Mammary epithelial cell (primary cell): ENCODE measurements at regions not wholly inside any gene's neighbourhood (a gene's known extent, or its start where the extent isn't known, plus 50 kb on each side); places are given as distances from the start of the nearest gene placed in this dataset.

Source experiments
- CTCF ChIP-seq, 2 donors: IDR thresholded peaks in 1 of 2; conservative IDR thresholded peaks in 1 of 2; 2 replicates each; pipeline ENCODE4 v1.5.1; 2011 to 2012; ENCODE audit warnings: inconsistent platforms in 2 of 2, low read length in 2 of 2, mild to moderate bottlenecking in 2 of 2, control low read depth in 1 of 2, low read depth in 1 of 2; ENCODE audit not compliant: insufficient read depth in 1 of 2; ENCODE audit errors: extremely low read depth in 1 of 2
- EZH2 ChIP-seq: IDR thresholded peaks from 2 replicates; pipeline ENCODE4 v1.6.1; 2012; ENCODE audit warnings: low read length, inconsistent platforms, borderline replicate concordance

- no peak for TF ChIP-seq CTCF (conservative IDR thresholded peaks at IDR 0.05 in 1 of 2, IDR thresholded peaks at IDR 0.05 in 1 of 2; ENCODE audit: extremely low read depth in 1 of 2, insufficient read depth in 1 of 2, low read depth in 1 of 2, low read length in 2 of 2)
- no peak for TF ChIP-seq EZH2
These were observed 600.1 kb upstream of the STEAP1 start for GRCh38 chr7:89554209-89554608.
